ENCODE measurements at regions not wholly inside any gene's neighbourhood (a gene's known extent, or its start where the extent isn't known, plus 50 kb on each side); places are given as distances from the start of the nearest gene placed in this dataset.

- ATAC-seq (ENCODE audit: low read depth) (no peak), DNase-seq (no peak)
- CTCF ChIA-PET = no interaction called here
- peaks cover 10% of the 10 kb centered on the region for H3K27me3 Mint-ChIP-seq
- Histone ChIP-seq H4K20me1 (ENCODE audit: control insufficient read depth, insufficient read depth, low read length, poor library complexity, severe bottlenecking) (no peaks in the 10 kb centered on the region), H3K9ac (ENCODE audit: low read length) (no peak overlapping the region), H2AFZ (ENCODE audit: insufficient read depth, low read depth, low read length, poor library complexity, severe bottlenecking) (no peak overlapping the region), H3K27ac (ENCODE audit: low read length in 2 of 2) (no peak overlapping the region), H3K4me3 (ENCODE audit: control extremely low read depth in 1 of 5, extremely low read depth in 1 of 5, insufficient read depth in 1 of 5, low read depth in 2 of 5, low read length in 4 of 5) (no peak overlapping the region), H3K4me2 (replicated peaks; ENCODE audit: low read depth, low read length, poor library complexity, severe bottlenecking) (no peak overlapping the region), H3K4me1 (ENCODE audit: control insufficient read depth in 2 of 2, insufficient read depth in 2 of 2, low read length in 2 of 2) (no peaks in the 10 kb centered on the region), H3K79me2 (ENCODE audit: control insufficient read depth, insufficient read depth, low read length) (no peaks in the 10 kb centered on the region), H3K9me3 (ENCODE audit: control extremely low read depth in 1 of 3, control insufficient read depth in 2 of 3, insufficient read depth in 1 of 3, low read length in 2 of 3) (peaks cover 0 to 10% (median 0%) of the 10 kb centered on the region in 3 donors), H3K27me3 (replicated peaks in 1 of 4; ENCODE audit: control extremely low read depth in 1 of 4, control insufficient read depth in 3 of 4, insufficient read depth in 4 of 4, low read length in 3 of 4) (no peaks in the 10 kb centered on the region), H3K36me3 (replicated peaks in 1 of 2; ENCODE audit: control extremely low read depth in 1 of 2, control insufficient read depth in 1 of 2, extremely low read depth in 1 of 2, insufficient read depth in 2 of 2, low read length in 1 of 2) (no peaks in the 10 kb centered on the region)
- WGBS (ENCODE audit: insufficient coverage) = 63% methylated on average over 3 of the region's 4 CpGs
- intact Hi-C loops (cut with micrococcal nuclease) = no loop called here
- no peaks in the 10 kb centered on the region for H3K4me1 Mint-ChIP-seq
- H3K27ac Mint-ChIP-seq = no peak overlapping the region
- H3K4me3 Mint-ChIP-seq = no peak overlapping the region
- H3K9me3 Mint-ChIP-seq (ENCODE audit: insufficient read depth) = no peaks in the 10 kb centered on the region
- POLR2A ChIA-PET = no interaction called here
- no peak for TF ChIP-seq CTCF (IDR thresholded peaks at IDR 0.05)
- TF ChIP-seq EZH2 (IDR thresholded peaks at IDR 0.05; ENCODE audit: borderline replicate concordance, insufficient read depth, low read depth, low read length, poor library complexity, severe bottlenecking) = no peak
Observed at GRCh38 chr19:29378126-29378525, 147.7 kb upstream of the VSTM2B start.

GRCh38 chr19:29378543-29379080, 147.2 kb upstream of the VSTM2B start:
- ChIA-PET POLR2A (no interaction called here), CTCF (no interaction called here)
- H3K4me1 Mint-ChIP-seq = no peaks in the 10 kb centered on the region
- H3K36me3 ChIP-seq (replicated peaks in 1 of 2; ENCODE audit: control extremely low read depth in 1 of 2, control insufficient read depth in 1 of 2, extremely low read depth in 1 of 2, insufficient read depth in 2 of 2, low read length in 1 of 2) = no peaks in the 10 kb centered on the region
- no peak overlapping the region for H3K9ac ChIP-seq (ENCODE audit: low read length)
- no peak overlapping the region for H3K27ac Mint-ChIP-seq
- no peak overlapping the region for H3K4me2 ChIP-seq (replicated peaks; ENCODE audit: low read depth, low read length, poor library complexity, severe bottlenecking)
- DNase-seq = no peak
- no peak overlapping the region for H2AFZ ChIP-seq (ENCODE audit: insufficient read depth, low read depth, low read length, poor library complexity, severe bottlenecking)
- H3K79me2 ChIP-seq (ENCODE audit: control insufficient read depth, insufficient read depth, low read length) = no peaks in the 10 kb centered on the region
- no peak for ATAC-seq (ENCODE audit: low read depth)
- H3K9me3 Mint-ChIP-seq (ENCODE audit: insufficient read depth) = no peaks in the 10 kb centered on the region
- peaks cover 0 to 10% (median 0%) of the 10 kb centered on the region in 3 donors for H3K9me3 ChIP-seq (ENCODE audit: control extremely low read depth in 1 of 3, control insufficient read depth in 2 of 3, insufficient read depth in 1 of 3, low read length in 2 of 3)
- no peak overlapping the region for H3K4me3 Mint-ChIP-seq
- H3K27me3 Mint-ChIP-seq = peaks cover 10% of the 10 kb centered on the region
- no peaks in the 10 kb centered on the region for H3K4me1 ChIP-seq (ENCODE audit: control insufficient read depth in 2 of 2, insufficient read depth in 2 of 2, low read length in 2 of 2)
- no peaks in the 10 kb centered on the region for H4K20me1 ChIP-seq (ENCODE audit: control insufficient read depth, insufficient read depth, low read length, poor library complexity, severe bottlenecking)
- intact Hi-C loops (cut with micrococcal nuclease) = no loop called here
- TF ChIP-seq EZH2 (IDR thresholded peaks at IDR 0.05; ENCODE audit: borderline replicate concordance, insufficient read depth, low read depth, low read length, poor library complexity, severe bottlenecking) (no peak), CTCF (IDR thresholded peaks at IDR 0.05) (no peak)
- WGBS (ENCODE audit: insufficient coverage) = 60% methylated on average over 1 of the region's 5 CpGs
- H3K27me3 ChIP-seq (replicated peaks in 1 of 4; ENCODE audit: control extremely low read depth in 1 of 4, control insufficient read depth in 3 of 4, insufficient read depth in 4 of 4, low read length in 3 of 4) = no peaks in the 10 kb centered on the region
- no peak overlapping the region for H3K27ac ChIP-seq (ENCODE audit: low read length in 2 of 2)
- H3K4me3 ChIP-seq (ENCODE audit: control extremely low read depth in 1 of 5, extremely low read depth in 1 of 5, insufficient read depth in 1 of 5, low read depth in 2 of 5, low read length in 4 of 5) = no peak overlapping the region
